ENCODE measurements at regions not wholly inside any gene's neighbourhood (a gene's known extent, or its start where the extent isn't known, plus 50 kb on each side); places are given as distances from the start of the nearest gene placed in this dataset.

- TF ChIP-seq CTCF (conservative IDR thresholded peaks at IDR 0.05; ENCODE audit: low read depth, low read length) (no peak), EZH2phosphoT487 (IDR thresholded peaks at IDR 0.05; ENCODE audit: borderline replicate concordance, low read length) (no peak)
Measured at GRCh38 chr17:34521955-34522354, 57.4 kb upstream of the TMEM132E start.

Data from PC-3 (cell line).